Mesothelial cell of epicardium (in vitro differentiated cells): ENCODE measurements at regions not wholly inside any gene's neighbourhood (a gene's known extent, or its start where the extent isn't known, plus 50 kb on each side); places are given as distances from the start of the nearest gene placed in this dataset.
"Not testable (repeated sequence)": the region's sequence is repeated elsewhere in the genome, so short reads cannot be mapped to it uniquely, and the experiment has no call there.

Source experiments
- DNase-seq, 2 experiments: peaks; one replicate each; pipeline ENCODE4 v3.0.0; 2021; ENCODE audit warnings: low spot score in 2 of 2; ENCODE audit not compliant: unreplicated experiment in 2 of 2
- H3K27ac Mint-ChIP-seq: 2 replicates; pipeline ENCODE4 v1.8.0; 2021; ENCODE audit warnings: mixed read lengths
- H3K27me3 Mint-ChIP-seq: 2 replicates; pipeline ENCODE4 v1.8.0; 2021; ENCODE audit warnings: low read depth, mixed read lengths
- H3K36me3 Mint-ChIP-seq: 2 replicates; pipeline ENCODE4 v1.8.0; 2021; ENCODE audit warnings: mixed read lengths
- H3K4me1 Mint-ChIP-seq: 2 replicates; pipeline ENCODE4 v1.8.0; 2021; ENCODE audit warnings: mixed read lengths
- H3K4me3 Mint-ChIP-seq: 2 replicates; pipeline ENCODE4 v1.8.0; 2021; ENCODE audit warnings: mild to moderate bottlenecking, moderate library complexity, mixed read lengths
- H3K9me3 Mint-ChIP-seq: 2 replicates; pipeline ENCODE4 v1.8.0; 2021; ENCODE audit warnings: mixed read lengths
- TF ChIP-seq, protein P1 (sequence below): fragments of 200-600 bp; sonication (generic); IDR thresholded peaks from one replicate; pipeline ENCODE4 v1.5.0; 2021; ENCODE audit warnings: antibody characterized with exemption; ENCODE audit not compliant: unreplicated experiment

- no peaks in the 10 kb centered on the region for H3K36me3 Mint-ChIP-seq
- H3K4me3 Mint-ChIP-seq = no peak overlapping the region
- no peak overlapping the region for H3K27ac Mint-ChIP-seq
- no peaks in the 10 kb centered on the region for H3K27me3 Mint-ChIP-seq
- TF ChIP-seq, protein P1, sequence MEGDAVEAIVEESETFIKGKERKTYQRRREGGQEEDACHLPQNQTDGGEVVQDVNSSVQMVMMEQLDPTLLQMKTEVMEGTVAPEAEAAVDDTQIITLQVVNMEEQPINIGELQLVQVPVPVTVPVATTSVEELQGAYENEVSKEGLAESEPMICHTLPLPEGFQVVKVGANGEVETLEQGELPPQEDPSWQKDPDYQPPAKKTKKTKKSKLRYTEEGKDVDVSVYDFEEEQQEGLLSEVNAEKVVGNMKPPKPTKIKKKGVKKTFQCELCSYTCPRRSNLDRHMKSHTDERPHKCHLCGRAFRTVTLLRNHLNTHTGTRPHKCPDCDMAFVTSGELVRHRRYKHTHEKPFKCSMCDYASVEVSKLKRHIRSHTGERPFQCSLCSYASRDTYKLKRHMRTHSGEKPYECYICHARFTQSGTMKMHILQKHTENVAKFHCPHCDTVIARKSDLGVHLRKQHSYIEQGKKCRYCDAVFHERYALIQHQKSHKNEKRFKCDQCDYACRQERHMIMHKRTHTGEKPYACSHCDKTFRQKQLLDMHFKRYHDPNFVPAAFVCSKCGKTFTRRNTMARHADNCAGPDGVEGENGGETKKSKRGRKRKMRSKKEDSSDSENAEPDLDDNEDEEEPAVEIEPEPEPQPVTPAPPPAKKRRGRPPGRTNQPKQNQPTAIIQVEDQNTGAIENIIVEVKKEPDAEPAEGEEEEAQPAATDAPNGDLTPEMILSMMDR = no peak
- H3K9me3 Mint-ChIP-seq = no peaks in the 10 kb centered on the region
- DNase-seq = no peak
- no peaks in the 10 kb centered on the region for H3K4me1 Mint-ChIP-seq
Observed at GRCh38 chr2:77666251-77666980, 144.2 kb upstream of the LRRTM4 start.

DNA sequence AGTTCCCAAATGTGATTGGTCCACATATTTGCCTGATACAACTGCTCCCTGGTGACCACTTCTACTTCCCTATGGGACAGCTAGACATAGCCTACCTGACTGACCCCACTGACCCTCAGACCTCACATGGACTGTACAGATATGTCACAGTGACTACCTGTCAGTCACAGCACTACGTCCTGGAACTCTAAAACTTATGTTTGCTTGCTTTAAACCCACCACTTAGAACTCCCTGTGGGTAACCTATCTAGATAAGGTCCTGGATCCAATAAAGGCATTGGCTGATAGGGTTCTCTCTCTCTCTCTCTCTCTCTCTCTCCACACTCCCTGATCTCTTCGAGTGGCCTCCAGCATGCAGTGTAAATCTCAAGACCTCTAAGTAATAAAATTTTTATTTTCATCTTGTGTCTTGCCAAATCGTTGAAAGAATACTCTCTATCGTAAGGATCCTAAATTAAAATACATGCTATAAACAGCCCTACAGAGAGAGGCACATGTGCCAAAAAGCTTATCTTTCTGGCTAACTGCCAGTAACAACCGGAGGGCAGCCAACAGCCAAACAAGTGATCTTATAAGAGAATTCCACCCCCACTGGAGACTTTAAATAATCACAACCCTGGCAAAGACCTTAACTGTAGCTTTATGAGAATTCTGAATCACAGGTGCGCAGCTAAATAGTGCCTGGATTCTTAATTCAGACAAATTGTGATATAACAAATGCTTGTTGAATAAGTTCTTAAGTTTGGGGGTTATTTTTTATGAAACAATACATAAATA is 162.6 kb upstream of the LRRTM4 start:
- H3K36me3 Mint-ChIP-seq, H3K4me3 Mint-ChIP-seq, H3K27ac Mint-ChIP-seq, H3K9me3 Mint-ChIP-seq, H3K4me1 Mint-ChIP-seq, H3K27me3 Mint-ChIP-seq, DNase-seq: not testable (repeated sequence)

- H3K27me3 Mint-ChIP-seq = no peaks in the 10 kb centered on the region
- no peaks in the 10 kb centered on the region for H3K4me1 Mint-ChIP-seq
- H3K4me3 Mint-ChIP-seq = no peak overlapping the region
- no peaks in the 10 kb centered on the region for H3K36me3 Mint-ChIP-seq
- no peaks in the 10 kb centered on the region for H3K9me3 Mint-ChIP-seq
- no peak overlapping the region for H3K27ac Mint-ChIP-seq
- TF ChIP-seq, protein P1 = no peak
- DNase-seq = no peak
Observed at GRCh38 chr2:77712601-77713000, 190.4 kb upstream of the LRRTM4 start.

DNA sequence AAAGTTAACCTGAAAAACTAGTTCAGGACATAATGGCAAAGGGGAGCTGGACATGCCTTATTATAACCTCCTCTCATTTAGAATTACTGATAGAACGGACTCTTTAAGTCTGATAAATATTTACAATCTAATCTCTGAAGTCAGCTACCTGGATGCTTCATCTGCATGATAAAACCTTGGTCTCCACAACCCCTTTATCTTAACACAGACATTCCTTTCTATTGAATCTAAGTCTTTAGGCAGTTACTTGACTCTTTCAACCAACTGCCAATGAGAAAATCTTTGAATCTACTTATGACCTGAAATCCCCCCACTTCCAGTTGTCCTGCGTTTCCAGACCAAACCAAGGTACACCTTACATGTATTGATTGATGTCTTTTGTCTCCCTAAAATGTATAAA is 191.2 kb upstream of the LRRTM4 start:
- Mint-ChIP-seq H3K9me3 (no peaks in the 10 kb centered on the region), H3K4me3 (no peak overlapping the region), H3K36me3 (no peaks in the 10 kb centered on the region), H3K4me1 (no peaks in the 10 kb centered on the region), H3K27me3 (no peaks in the 10 kb centered on the region), H3K27ac (no peak overlapping the region)
- TF ChIP-seq, protein P1 = no peak
- DNase-seq = no peak

GRCh38 chr2:77720115-77720514 is 197.9 kb upstream of the LRRTM4 start:
- TF ChIP-seq, protein P1 = no peak
- Mint-ChIP-seq H3K4me3 (no peak overlapping the region), H3K9me3 (no peaks in the 10 kb centered on the region), H3K27me3 (no peaks in the 10 kb centered on the region), H3K36me3 (no peaks in the 10 kb centered on the region), H3K4me1 (no peaks in the 10 kb centered on the region), H3K27ac (no peak overlapping the region)
- DNase-seq = no peak

DNA sequence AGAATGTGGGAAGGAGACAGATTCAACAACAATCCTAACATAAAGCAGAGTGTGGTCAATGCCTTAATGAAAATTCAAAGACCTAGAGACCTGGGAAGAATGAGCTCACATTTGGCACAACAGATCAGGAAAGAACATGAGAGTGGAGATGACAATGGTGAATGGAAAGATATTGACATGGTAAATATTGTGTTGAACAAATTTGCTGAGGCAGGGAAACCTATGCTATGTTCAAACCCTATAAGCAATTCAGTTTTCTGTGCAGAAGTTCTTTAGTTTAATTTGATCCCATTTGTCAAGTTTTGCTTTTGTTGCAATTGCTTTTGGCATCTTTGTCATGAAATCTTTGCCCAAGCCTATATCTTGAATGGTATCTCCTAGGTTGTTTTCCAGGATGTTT is 199.4 kb upstream of the LRRTM4 start:
- H3K36me3 Mint-ChIP-seq = no peaks in the 10 kb centered on the region
- peaks cover 6% of the 10 kb centered on the region for H3K9me3 Mint-ChIP-seq
- TF ChIP-seq, protein P1 = no peak
- no peak overlapping the region for H3K4me3 Mint-ChIP-seq
- H3K4me1 Mint-ChIP-seq = no peaks in the 10 kb centered on the region
- H3K27ac Mint-ChIP-seq = no peak overlapping the region
- DNase-seq = no peak
- H3K27me3 Mint-ChIP-seq = no peaks in the 10 kb centered on the region
